ENCODE measurements at regions not wholly inside any gene's neighbourhood (a gene's known extent, or its start where the extent isn't known, plus 50 kb on each side); places are given as distances from the start of the nearest gene placed in this dataset.

- H4K20me1 ChIP-seq (ENCODE audit: control insufficient read depth, insufficient read depth, insufficient read length) = no peaks in the 10 kb centered on the region
- H3K56ac ChIP-seq (ENCODE audit: insufficient read length, low read depth, low read length) = no peak overlapping the region
- WGBS (ENCODE audit: extremely low coverage, insufficient read length, low lambda C conversion rate) = no CpG with 5 or more reads among the region's 1 CpG
- H2BK120ac ChIP-seq (ENCODE audit: low read depth, low read length, poor library complexity, severe bottlenecking) = no peak overlapping the region
- H3K23ac ChIP-seq (ENCODE audit: insufficient read length, low read depth, low read length) = no peak overlapping the region
- no peaks in the 10 kb centered on the region for H3K27me3 Mint-ChIP-seq (ENCODE audit: low read depth)
- H3K27ac ChIP-seq (ENCODE audit: insufficient read length, low read depth, low read length) = no peak overlapping the region
- no peak overlapping the region for H4K5ac ChIP-seq (ENCODE audit: insufficient read length, low read depth, low read length)
- no peaks in the 10 kb centered on the region for H3K4me1 ChIP-seq (ENCODE audit: insufficient read depth, low read length)
- H2BK5ac ChIP-seq (ENCODE audit: insufficient read length, low read length) = no peak overlapping the region
- H3K18ac ChIP-seq (ENCODE audit: insufficient read length, low read depth, low read length) = no peak overlapping the region
- TF ChIP-seq CTCF (conservative IDR thresholded peaks at IDR 0.05) = no peak
- no peak overlapping the region for H3K4me3 Mint-ChIP-seq
- no peaks in the 10 kb centered on the region for H3K79me1 ChIP-seq (ENCODE audit: insufficient read depth, low read depth, low read length, poor library complexity, severe bottlenecking)
- peak overlapping the region in 1 of 3 experiments; percentile 46; a peak in 1 of 7 replicates for H3K27ac Mint-ChIP-seq
- H3K23me2 ChIP-seq (ENCODE audit: insufficient read length, low read depth, low read length, poor library complexity, severe bottlenecking) = no peaks in the 10 kb centered on the region
- no peaks in the 10 kb centered on the region for H3K79me2 ChIP-seq (ENCODE audit: insufficient read depth, low read length)
- H2BK15ac ChIP-seq (ENCODE audit: low read depth, low read length) = no peak overlapping the region
- DNase-seq = no peak
- H3K14ac ChIP-seq (ENCODE audit: insufficient read depth, low read length) = no peak overlapping the region
- H3K9me3 Mint-ChIP-seq = peaks cover 0 to 2% of the 10 kb centered on the region in 2 experiments; a peak in 1 of 5 replicates
- no peak overlapping the region for H2AK5ac ChIP-seq (ENCODE audit: insufficient read length, low read length)
- H4K8ac ChIP-seq (replicated peaks; ENCODE audit: insufficient read length, low read depth, low read length) = no peak overlapping the region
- H3K9ac ChIP-seq (ENCODE audit: extremely low read depth, insufficient read length, low read length) = no peak overlapping the region
- H2BK20ac ChIP-seq (ENCODE audit: low read depth, low read length, poor library complexity, severe bottlenecking) = no peak overlapping the region
- no peak overlapping the region for H4K91ac ChIP-seq (ENCODE audit: insufficient read length, low read depth, low read length)
- H2BK12ac ChIP-seq (ENCODE audit: insufficient read length, low read depth, low read length) = no peak overlapping the region
- H2AFZ ChIP-seq (ENCODE audit: low read length) = no peak overlapping the region
- no peaks in the 10 kb centered on the region for H3K9me3 ChIP-seq (ENCODE audit: control insufficient read depth, low read depth, low read length)
- no peaks in the 10 kb centered on the region; a peak in 1 of 7 replicates for H3K36me3 Mint-ChIP-seq (ENCODE audit: insufficient read depth in 1 of 3, low read depth in 3 of 3)
- no peak overlapping the region for H3K4ac ChIP-seq (ENCODE audit: low read depth, low read length)
- no peak overlapping the region for H3T11ph ChIP-seq (ENCODE audit: low read length)
- no peaks in the 10 kb centered on the region for H3K27me3 ChIP-seq (ENCODE audit: insufficient read depth, low read length)
- no peak overlapping the region for H3K4me2 ChIP-seq (ENCODE audit: insufficient read depth, insufficient read length, low read length)
- peaks cover 7 to 10% of the 10 kb centered on the region in 2 experiments for H3K4me1 Mint-ChIP-seq
Measured at GRCh38 chr10:111249925-111250324, 173.1 kb downstream of the ADRA2A start.
